ENCODE measurements at regions not wholly inside any gene's neighbourhood (a gene's known extent, or its start where the extent isn't known, plus 50 kb on each side); places are given as distances from the start of the nearest gene placed in this dataset.

- no peak for DNase-seq (ENCODE audit: low read depth)
- no peak overlapping the region for H3K4me3 ChIP-seq (ENCODE audit: low read depth, low read length)
Observed at GRCh38 chrX:102018208-102018607, 86.4 kb upstream of the ZMAT1 start.

DNA sequence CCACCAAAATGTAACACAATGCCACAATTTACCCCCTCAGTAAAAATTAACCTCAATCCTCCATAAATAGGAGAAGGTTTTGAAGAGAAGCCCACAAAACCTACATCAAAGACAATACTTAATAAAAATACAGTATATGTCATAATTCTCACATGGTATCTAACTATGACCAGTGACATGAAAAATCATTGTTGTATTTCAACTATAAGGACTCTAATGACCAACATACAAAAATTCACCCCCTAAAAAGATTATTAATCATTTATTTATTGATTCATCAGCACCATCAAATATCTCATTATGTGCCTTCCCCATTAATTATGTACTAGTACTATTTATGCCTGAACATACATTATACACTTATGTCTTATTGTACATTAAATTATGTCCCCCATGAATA is 77.1 kb upstream of the ZMAT1 start:
- TF ChIP-seq, protein P1, sequence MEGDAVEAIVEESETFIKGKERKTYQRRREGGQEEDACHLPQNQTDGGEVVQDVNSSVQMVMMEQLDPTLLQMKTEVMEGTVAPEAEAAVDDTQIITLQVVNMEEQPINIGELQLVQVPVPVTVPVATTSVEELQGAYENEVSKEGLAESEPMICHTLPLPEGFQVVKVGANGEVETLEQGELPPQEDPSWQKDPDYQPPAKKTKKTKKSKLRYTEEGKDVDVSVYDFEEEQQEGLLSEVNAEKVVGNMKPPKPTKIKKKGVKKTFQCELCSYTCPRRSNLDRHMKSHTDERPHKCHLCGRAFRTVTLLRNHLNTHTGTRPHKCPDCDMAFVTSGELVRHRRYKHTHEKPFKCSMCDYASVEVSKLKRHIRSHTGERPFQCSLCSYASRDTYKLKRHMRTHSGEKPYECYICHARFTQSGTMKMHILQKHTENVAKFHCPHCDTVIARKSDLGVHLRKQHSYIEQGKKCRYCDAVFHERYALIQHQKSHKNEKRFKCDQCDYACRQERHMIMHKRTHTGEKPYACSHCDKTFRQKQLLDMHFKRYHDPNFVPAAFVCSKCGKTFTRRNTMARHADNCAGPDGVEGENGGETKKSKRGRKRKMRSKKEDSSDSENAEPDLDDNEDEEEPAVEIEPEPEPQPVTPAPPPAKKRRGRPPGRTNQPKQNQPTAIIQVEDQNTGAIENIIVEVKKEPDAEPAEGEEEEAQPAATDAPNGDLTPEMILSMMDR (IDR thresholded peaks at IDR 0.05; ENCODE audit: insufficient read depth, low read depth, low read length), result no peak
- DNase-seq (ENCODE audit: low read depth), result no peak
- no peak overlapping the region for H3K4me3 ChIP-seq (ENCODE audit: low read depth, low read length)

More at GRCh38 chrX:102018208-102018607, 86.4 kb upstream of the ZMAT1 start:
- TF ChIP-seq, protein P1 (IDR thresholded peaks at IDR 0.05; ENCODE audit: insufficient read depth, low read depth, low read length), result no peak

GRCh38 chrX:101999644-102000539 is 68.1 kb upstream of the ZMAT1 start:
- H3K4me3 ChIP-seq (ENCODE audit: low read depth, low read length), result no peak overlapping the region
- TF ChIP-seq, protein P1 (IDR thresholded peaks at IDR 0.05; ENCODE audit: insufficient read depth, low read depth, low read length), result no peak
- DNase-seq (ENCODE audit: low read depth), result no peak

GRCh38 chrX:101993335-101993734 is 61.5 kb upstream of the ZMAT1 start:
- H3K4me3 ChIP-seq (ENCODE audit: low read depth, low read length), result no peak overlapping the region
- TF ChIP-seq, protein P1 (IDR thresholded peaks at IDR 0.05; ENCODE audit: insufficient read depth, low read depth, low read length), result no peak
- no peak for DNase-seq (ENCODE audit: low read depth)

- no peak overlapping the region for H3K4me3 ChIP-seq (ENCODE audit: low read depth, low read length)
- DNase-seq (ENCODE audit: low read depth), result no peak
- TF ChIP-seq, protein P1 (IDR thresholded peaks at IDR 0.05; ENCODE audit: insufficient read depth, low read depth, low read length), result no peak
Observed at GRCh38 chrX:101986586-101986985, 54.8 kb upstream of the ZMAT1 start.
